ENCODE measurements at regions not wholly inside any gene's neighbourhood (a gene's known extent, or its start where the extent isn't known, plus 50 kb on each side); places are given as distances from the start of the nearest gene placed in this dataset.

DNA sequence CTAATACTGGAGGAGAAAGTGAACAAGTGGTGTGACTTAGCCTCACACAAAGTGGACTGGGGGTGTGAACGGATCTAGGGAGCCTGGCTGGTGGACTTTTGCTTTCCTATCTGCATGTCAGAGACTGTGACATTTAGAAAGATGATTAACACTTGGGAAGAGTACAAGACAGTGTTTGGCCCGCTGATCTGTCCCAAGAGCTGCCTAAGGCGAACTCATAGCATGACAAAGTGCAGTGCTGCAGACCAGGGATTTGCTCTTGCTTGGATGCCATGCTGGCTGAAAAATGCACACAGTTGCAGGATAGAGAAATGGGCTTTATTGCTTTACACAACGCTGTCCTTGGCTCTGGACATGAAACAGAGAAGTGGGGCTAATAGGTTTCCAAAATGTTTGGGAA is 386.0 kb upstream of the MAN1A1 start:
- TF ChIP-seq, protein P1, sequence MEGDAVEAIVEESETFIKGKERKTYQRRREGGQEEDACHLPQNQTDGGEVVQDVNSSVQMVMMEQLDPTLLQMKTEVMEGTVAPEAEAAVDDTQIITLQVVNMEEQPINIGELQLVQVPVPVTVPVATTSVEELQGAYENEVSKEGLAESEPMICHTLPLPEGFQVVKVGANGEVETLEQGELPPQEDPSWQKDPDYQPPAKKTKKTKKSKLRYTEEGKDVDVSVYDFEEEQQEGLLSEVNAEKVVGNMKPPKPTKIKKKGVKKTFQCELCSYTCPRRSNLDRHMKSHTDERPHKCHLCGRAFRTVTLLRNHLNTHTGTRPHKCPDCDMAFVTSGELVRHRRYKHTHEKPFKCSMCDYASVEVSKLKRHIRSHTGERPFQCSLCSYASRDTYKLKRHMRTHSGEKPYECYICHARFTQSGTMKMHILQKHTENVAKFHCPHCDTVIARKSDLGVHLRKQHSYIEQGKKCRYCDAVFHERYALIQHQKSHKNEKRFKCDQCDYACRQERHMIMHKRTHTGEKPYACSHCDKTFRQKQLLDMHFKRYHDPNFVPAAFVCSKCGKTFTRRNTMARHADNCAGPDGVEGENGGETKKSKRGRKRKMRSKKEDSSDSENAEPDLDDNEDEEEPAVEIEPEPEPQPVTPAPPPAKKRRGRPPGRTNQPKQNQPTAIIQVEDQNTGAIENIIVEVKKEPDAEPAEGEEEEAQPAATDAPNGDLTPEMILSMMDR (optimal IDR thresholded peaks at IDR 0.05 in 1 of 3, IDR thresholded peaks at IDR 0.05 in 1 of 3, conservative IDR thresholded peaks at IDR 0.05 in 1 of 3; ENCODE audit: extremely low read depth in 1 of 3, insufficient read depth in 2 of 3, low read length in 3 of 3): no peak
- TF ChIP-seq EZH2 (IDR thresholded peaks at IDR 0.05; ENCODE audit: low read length): no peak

Data from keratinocyte (primary cell).